CD4-positive, alpha-beta T cell treated with Interferon alpha-2 for 1 hour (primary cell): ENCODE measurements at regions not wholly inside any gene's neighbourhood (a gene's known extent, or its start where the extent isn't known, plus 50 kb on each side); places are given as distances from the start of the nearest gene placed in this dataset.
A peak's percentile ranks its signal among the peaks of the same experiment; 100 is the strongest.

Source experiments
- DNase-seq, 2 donors: peaks; one replicate each; pipeline ENCODE4 v3.0.0-alpha.2; 2020 to 2022

GRCh38 chr5:125720721-125721120 lies 702.5 kb upstream of the GRAMD2B start:
- no peak for DNase-seq

GRCh38 chr5:125722550-125722949 lies 700.7 kb upstream of the GRAMD2B start:
- no peak for DNase-seq

DNA sequence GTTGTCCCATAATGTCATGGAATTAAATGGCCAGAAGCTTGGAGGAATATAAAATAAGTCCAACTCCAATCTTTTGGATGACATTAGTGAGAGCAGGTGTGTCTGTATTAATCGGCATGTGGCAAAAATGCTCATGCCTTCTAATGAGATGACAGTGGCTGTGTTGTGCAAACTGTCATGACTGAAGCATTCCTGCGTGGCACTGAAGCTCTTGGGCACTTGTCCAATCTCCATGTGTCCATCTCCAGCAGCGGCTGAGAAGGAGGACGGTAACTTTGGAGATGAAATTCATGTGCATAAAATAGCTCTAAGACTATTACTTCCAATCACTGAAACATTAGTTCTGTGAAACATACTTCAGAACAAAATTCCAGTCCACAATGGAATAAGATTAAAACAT lies 697.5 kb upstream of the GRAMD2B start:
- no peak for DNase-seq

- no peak for DNase-seq
Measured at GRCh38 chr5:125743939-125744338, 679.3 kb upstream of the GRAMD2B start.

DNA sequence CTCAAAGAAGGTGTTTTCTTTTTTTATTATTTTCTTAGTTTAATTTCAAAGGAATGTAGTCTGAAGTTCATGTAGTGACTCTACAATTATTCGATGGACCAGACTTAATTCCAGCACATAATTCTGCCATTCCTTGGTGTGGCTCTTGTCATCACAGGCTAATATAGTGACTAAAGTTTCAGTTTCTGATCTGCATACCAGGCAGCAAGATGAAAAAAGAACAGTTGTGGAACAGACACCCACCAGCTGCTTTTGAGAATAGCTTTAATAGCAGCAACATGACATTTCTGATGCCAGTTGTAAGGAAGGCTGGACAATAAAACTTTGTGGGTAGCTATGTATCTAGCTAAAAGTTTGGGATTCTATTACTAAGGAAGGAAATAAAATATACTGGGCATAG lies 676.3 kb upstream of the GRAMD2B start:
- DNase-seq: no peak

GRCh38 chr5:125750147-125750860 lies 672.9 kb upstream of the GRAMD2B start:
- DNase-seq: no peak

GRCh38 chr5:125750861-125751186 lies 672.4 kb upstream of the GRAMD2B start:
- no peak for DNase-seq

GRCh38 chr5:125756456-125756855 lies 666.8 kb upstream of the GRAMD2B start:
- DNase-seq: no peak

GRCh38 chr5:125766706-125767105 lies 656.5 kb upstream of the GRAMD2B start:
- no peak for DNase-seq

DNA sequence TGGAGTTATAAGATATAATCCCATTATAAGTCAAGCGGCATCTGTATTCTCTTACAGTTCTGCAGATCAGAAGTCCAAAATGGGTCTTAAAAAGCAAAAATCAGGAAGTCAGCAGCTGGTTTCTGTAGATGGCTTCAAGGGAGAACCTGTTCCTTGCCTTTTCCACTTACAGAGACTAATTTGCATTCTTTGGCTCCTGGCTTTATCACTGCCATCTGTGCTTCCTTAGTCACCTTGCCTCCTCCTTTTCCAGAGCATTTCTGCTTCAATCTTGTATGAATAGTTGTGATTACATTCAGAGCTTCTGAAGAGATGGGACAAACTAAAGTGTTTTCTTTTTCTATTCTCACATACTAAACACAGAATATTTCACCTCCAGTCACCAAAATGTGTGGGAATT lies 647.3 kb upstream of the GRAMD2B start:
- no peak for DNase-seq

DNA sequence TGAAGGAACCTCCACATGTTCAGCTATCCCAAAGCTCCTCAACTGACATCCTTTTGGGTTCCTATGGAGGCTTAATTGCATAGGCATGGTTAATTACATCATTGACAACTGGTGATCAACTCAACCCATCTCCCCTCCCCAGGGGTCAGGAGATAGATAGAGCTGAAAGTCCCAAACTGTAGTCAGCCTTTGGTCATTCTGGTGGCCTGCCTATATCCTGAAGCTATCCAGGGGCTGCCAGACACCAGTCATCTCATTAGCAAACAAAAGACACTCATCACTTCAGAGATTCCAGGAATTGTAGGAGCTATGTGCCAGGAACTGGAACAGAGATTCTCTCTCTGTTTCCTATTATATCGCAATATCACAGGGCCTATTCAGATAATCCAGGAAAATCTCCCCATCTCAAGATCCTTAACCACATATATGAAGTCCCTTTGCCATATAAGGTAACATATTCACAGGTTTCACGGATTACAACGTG lies 646.5 kb upstream of the GRAMD2B start:
- no peak for DNase-seq

DNA sequence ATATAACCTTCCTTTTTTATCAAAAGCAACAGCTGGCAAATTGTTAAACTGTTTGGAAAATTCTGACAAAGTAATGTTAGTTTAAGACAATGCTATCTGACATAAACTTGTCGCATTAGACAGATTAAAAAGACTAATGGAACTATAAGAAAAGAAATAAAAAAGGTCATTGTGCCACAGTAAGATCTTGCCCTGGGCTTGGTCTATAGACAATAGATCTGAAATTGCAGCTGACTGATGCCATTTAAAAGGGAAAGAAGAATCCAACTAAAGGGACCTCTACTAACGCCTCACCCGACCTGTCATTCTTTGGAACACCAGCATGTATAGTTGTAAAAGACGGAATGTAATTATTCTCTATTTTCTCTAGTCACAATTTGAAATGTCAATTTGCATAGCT lies 644.4 kb upstream of the GRAMD2B start:
- DNase-seq: no peak

GRCh38 chr5:125785407-125785806 lies 637.8 kb upstream of the GRAMD2B start:
- no peak for DNase-seq

- no peak for DNase-seq
Measured at GRCh38 chr5:125786021-125786420, 637.2 kb upstream of the GRAMD2B start.

- no peak for DNase-seq
Measured at GRCh38 chr5:125793470-125793869, 629.7 kb upstream of the GRAMD2B start.

GRCh38 chr5:125794922-125795321 lies 628.3 kb upstream of the GRAMD2B start:
- no peak for DNase-seq

DNA sequence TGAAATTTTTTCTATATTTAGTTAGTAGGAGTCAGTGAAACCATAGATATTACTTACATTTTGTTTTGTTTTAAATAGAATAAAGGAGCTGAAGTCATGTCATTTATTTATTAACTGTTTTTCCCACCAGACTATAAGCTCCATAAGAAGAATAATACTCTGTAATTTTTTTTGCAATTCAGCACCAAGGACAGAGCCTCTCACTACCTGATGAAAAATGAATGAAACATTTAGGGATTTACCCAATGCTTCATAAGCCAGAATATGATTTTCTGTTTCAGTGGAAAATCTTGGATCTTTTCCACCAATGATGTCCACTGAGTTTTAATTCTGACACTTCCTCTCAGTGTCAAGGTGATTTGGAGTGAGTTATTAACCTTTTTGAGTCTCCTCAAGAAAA lies 624.9 kb upstream of the GRAMD2B start:
- no peak for DNase-seq

DNA sequence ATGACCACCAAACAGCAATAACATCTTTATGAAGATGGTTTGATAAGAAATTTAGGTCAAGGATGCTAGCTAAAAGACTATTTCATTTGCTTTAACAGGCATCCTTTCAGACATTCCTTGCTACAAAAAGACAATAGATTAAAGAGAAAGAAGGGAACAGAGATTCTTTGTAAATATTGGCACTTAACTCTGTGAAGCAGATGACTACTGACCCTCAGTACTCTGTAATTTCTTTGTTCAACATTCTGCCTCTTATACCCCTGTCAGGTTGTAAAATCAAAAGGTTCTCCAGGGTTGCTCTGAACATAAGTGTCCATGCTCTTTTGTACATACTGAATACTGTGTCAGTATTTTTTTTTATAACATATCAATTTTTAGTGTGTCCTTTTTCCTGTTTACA lies 610.6 kb upstream of the GRAMD2B start:
- no peak for DNase-seq

DNA sequence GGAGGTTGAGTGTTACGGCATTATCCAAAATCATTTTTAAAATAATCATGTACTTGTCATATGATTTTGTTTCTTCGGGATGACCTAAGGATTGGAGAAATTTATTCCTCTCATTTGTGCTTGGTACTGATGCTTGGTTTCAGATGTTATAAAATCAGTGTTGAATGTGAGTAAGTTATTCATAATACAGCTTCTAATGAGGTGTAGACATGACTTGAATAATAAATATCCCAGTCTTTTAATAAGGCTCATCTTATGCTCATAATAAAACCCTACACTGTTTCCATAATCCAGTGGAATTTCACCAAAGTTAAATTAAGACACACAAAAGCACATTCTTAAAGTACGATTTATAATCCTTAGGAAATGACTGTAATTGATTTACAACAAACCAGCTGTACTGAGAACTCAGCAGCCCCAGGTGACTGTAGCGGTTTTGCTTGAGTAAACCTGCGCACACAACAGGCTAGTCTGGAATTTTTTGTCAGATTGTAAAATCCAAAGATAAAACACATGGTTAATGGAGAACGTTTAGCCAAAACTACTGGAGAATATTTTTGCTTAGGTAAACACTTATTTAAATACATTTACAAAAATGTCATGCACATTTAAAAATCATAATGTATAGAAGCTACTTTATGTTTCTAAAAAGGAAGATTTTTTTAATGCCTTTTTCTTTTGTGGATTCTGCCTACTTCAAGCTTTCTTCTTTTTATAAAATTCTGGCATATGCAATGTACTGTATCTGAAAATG lies 609.8 kb upstream of the GRAMD2B start:
- no peak for DNase-seq

DNA sequence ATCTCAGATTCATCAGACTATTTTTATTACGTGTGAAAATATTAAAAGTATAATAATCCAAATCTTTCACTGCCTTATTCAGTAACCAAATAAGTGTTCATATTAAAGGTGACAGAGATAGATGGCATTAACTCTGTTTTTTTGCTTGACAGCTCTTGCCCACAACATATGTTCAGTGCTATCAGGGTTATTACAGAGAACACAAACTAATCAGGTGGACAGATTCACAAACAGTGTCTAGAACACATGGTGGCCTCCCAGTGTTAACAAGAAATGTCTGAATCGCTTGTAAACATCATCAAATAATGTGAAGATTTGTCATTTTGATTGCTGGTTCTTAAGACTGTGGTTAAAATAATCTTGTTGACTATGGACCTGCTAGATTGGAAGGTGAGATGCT lies 609.1 kb upstream of the GRAMD2B start:
- no peak for DNase-seq

DNA sequence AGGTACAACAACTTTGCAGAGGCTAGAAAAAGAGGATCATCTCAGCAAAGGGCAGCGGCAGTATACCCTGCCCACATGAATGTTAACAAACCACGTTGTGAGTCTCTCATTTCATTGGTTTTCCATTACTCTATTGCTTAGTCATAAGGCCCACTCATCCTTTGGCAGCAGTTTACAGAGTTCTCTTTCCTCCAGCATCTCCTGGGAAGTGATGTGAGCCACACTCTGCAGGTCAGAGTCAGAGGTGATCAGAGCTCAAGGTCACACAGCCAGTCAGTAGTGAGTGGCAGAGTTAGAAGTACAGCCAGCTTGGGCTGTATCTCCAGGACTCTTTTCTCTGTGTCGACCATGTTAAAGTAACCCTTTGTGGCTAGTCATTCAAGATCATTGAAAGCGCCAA lies 599.6 kb upstream of the GRAMD2B start:
- DNase-seq: no peak

DNA sequence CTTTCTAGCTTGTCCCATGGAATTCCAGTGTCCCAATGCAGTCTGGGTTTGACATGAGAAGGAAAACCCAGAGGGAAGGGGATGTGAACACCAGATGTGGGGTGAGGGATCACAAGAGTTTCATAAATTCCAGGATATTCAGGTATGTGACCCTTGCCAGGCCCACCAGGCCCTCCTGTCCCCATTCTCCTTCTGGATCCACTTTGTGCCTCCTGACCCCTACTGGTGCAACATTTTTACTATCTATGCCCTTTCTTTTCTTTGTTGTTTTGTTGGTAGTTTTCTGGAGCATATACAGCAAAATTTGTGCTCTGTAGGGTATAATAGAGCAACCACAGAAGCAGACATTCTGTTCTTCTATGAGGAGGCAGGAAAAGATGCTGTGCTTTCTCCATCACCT lies 597.0 kb upstream of the GRAMD2B start:
- no peak for DNase-seq

DNA sequence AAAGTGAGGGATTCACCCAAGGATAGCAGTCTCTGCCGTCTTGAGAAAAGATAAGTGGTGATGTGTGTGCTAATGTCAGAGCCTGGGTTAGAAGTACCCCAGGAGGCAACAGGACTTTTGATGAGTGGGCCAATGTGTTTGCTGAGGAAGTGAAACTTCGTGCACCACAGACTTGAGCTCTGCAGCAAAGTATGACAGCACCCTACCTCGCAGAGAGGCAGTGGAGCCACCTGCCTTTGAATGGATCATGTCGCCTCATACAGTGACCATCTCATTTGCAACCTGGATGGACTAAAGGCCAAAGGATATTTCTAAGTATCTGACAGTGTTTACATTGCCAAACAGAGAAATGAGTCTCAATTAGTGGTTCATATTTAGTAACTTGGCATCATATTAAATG lies 593.9 kb upstream of the GRAMD2B start:
- peak in 1 of 2 donors; percentile 26 for DNase-seq

DNA sequence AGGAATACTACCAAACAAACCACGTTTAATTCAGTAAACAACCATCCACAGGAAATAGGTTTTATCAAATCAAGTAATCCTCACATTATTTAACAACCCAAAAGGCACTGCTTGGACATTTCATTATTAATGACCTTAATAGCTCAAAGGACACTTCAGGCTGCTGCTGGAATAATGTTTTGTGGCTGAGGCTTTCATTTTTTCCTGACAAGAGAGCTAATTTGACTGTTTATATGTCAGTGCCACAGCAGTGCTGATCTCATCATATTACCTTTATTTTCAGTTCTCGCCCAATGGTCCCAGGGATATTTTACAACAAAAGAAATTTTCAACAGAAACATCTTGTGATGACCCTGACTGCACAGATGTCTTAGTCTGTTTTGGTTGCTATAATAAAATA lies 589.8 kb upstream of the GRAMD2B start:
- DNase-seq: no peak
